Osteocyte (in vitro differentiated cells): ENCODE measurements at regions not wholly inside any gene's neighbourhood (a gene's known extent, or its start where the extent isn't known, plus 50 kb on each side); places are given as distances from the start of the nearest gene placed in this dataset.

Experiments used
- DNase-seq: peaks from one replicate; pipeline ENCODE4 v3.0.0; 2021; ENCODE audit warnings: mixed read lengths; ENCODE audit not compliant: unreplicated experiment; ENCODE audit errors: extremely low spot score
- H3K27ac Mint-ChIP-seq: one replicate; pipeline ENCODE4 v1.8.0; 2021; ENCODE audit warnings: mild to moderate bottlenecking, mixed read lengths; ENCODE audit not compliant: unreplicated experiment
- H3K27me3 Mint-ChIP-seq: one replicate; pipeline ENCODE4 v1.8.0; 2021; ENCODE audit warnings: mixed read lengths; ENCODE audit not compliant: unreplicated experiment
- H3K36me3 Mint-ChIP-seq: one replicate; pipeline ENCODE4 v1.8.0; 2021; ENCODE audit warnings: mixed read lengths; ENCODE audit not compliant: unreplicated experiment
- H3K4me1 Mint-ChIP-seq: one replicate; pipeline ENCODE4 v1.8.0; 2021; ENCODE audit warnings: mixed read lengths; ENCODE audit not compliant: unreplicated experiment
- H3K4me3 Mint-ChIP-seq: one replicate; pipeline ENCODE4 v1.8.0; 2021; ENCODE audit warnings: mild to moderate bottlenecking, moderate library complexity, mixed read lengths; ENCODE audit not compliant: unreplicated experiment
- H3K9me3 Mint-ChIP-seq: one replicate; pipeline ENCODE4 v1.8.0; 2021; ENCODE audit warnings: mixed read lengths; ENCODE audit not compliant: unreplicated experiment
- CTCF ChIP-seq: fragments of 200-600 bp; sonication (generic); IDR thresholded peaks from 2 replicates; pipeline ENCODE4 v1.5.0; 2021; ENCODE audit warnings: antibody characterized with exemption, mild to moderate bottlenecking, moderate library complexity

GRCh38 chr12:62123721-62124203, 136.4 kb upstream of the USP15 start:
- peaks cover 29% of the 10 kb centered on the region for H3K27me3 Mint-ChIP-seq
- H3K4me3 Mint-ChIP-seq, result no peak overlapping the region
- H3K27ac Mint-ChIP-seq, result no peak overlapping the region
- TF ChIP-seq CTCF, result peak; percentile 67
- no peaks in the 10 kb centered on the region for H3K9me3 Mint-ChIP-seq
- H3K4me1 Mint-ChIP-seq, result no peaks in the 10 kb centered on the region
- H3K36me3 Mint-ChIP-seq, result no peaks in the 10 kb centered on the region
- no peak for DNase-seq

- no peak for DNase-seq
- Mint-ChIP-seq H3K27ac (no peak overlapping the region), H3K27me3 (peaks cover 35% of the 10 kb centered on the region), H3K36me3 (no peaks in the 10 kb centered on the region), H3K4me3 (no peak overlapping the region), H3K9me3 (no peaks in the 10 kb centered on the region), H3K4me1 (no peaks in the 10 kb centered on the region)
- TF ChIP-seq CTCF, result no peak
Measured at GRCh38 chr12:62127516-62127915, 132.7 kb upstream of the USP15 start.

GRCh38 chr12:62128175-62128975, 131.8 kb upstream of the USP15 start:
- no peak for TF ChIP-seq CTCF
- peaks cover 35% of the 10 kb centered on the region for H3K27me3 Mint-ChIP-seq
- H3K4me3 Mint-ChIP-seq, result no peak overlapping the region
- H3K4me1 Mint-ChIP-seq, result no peaks in the 10 kb centered on the region
- H3K9me3 Mint-ChIP-seq, result no peaks in the 10 kb centered on the region
- H3K36me3 Mint-ChIP-seq, result no peaks in the 10 kb centered on the region
- H3K27ac Mint-ChIP-seq, result no peak overlapping the region
- no peak for DNase-seq

- H3K27ac Mint-ChIP-seq, result no peak overlapping the region
- H3K36me3 Mint-ChIP-seq, result no peaks in the 10 kb centered on the region
- H3K9me3 Mint-ChIP-seq, result no peaks in the 10 kb centered on the region
- no peak for DNase-seq
- H3K4me1 Mint-ChIP-seq, result no peaks in the 10 kb centered on the region
- no peak for TF ChIP-seq CTCF
- H3K27me3 Mint-ChIP-seq, result peaks cover 27% of the 10 kb centered on the region
- no peak overlapping the region for H3K4me3 Mint-ChIP-seq
Measured at GRCh38 chr12:62129291-62129690, 130.9 kb upstream of the USP15 start.

- TF ChIP-seq CTCF, result no peak
- Mint-ChIP-seq H3K27me3 (peaks cover 27% of the 10 kb centered on the region), H3K27ac (no peak overlapping the region), H3K9me3 (no peaks in the 10 kb centered on the region), H3K36me3 (no peaks in the 10 kb centered on the region), H3K4me3 (no peak overlapping the region), H3K4me1 (no peaks in the 10 kb centered on the region)
- DNase-seq, result no peak
Measured at GRCh38 chr12:62130402-62130801, 129.8 kb upstream of the USP15 start.
